A673 (cell line): ENCODE measurements at regions not wholly inside any gene's neighbourhood (a gene's known extent, or its start where the extent isn't known, plus 50 kb on each side); places are given as distances from the start of the nearest gene placed in this dataset.

Experiments used
- BruUV-seq: library from RNA; stranded (reverse); fragments of 400-500 nt; replicated peaks from 2 replicates; lab custom pipeline; 2021; lab: Mats Ljungman, UMichigan
- CTCF ChIA-PET: fragments of 300-600 bp; sonication (Branson Sonifier 250); formaldehyde crosslinking; loops from one replicate; lab custom pipeline; 2022; ENCODE audit warnings: antibody characterized with exemption; lab: Charles Lee
- POLR2A ChIA-PET: fragments of 300-600 bp; sonication (Branson Sonifier 250); formaldehyde crosslinking; loops from one replicate; lab custom pipeline; 2022; ENCODE audit warnings: antibody characterized with exemption; ENCODE audit not compliant: low non-redundant PET; lab: Charles Lee
- DNase-seq: peaks from one replicate; pipeline ENCODE4 v3.0.0-alpha.2; 2015; ENCODE audit warnings: low spot score
- H3K27ac ChIP-seq: fragments of 200-600 bp; sonication (generic); 2 replicates; pipeline ENCODE4 v1.5.1; 2016; ENCODE audit warnings: mixed run types, low read depth, mild to moderate bottlenecking, mixed read lengths, antibody characterized with exemption, low read length; ENCODE audit not compliant: poor library complexity, severe bottlenecking
- H3K27me3 ChIP-seq: fragments of 200-600 bp; sonication (generic); replicated peaks from 2 replicates; pipeline ENCODE4 v1.6.1; 2017; ENCODE audit warnings: mixed run types, low read depth, mild to moderate bottlenecking, mixed read lengths, antibody characterized with exemption, low read length; ENCODE audit not compliant: insufficient read depth, poor library complexity
- H3K36me3 ChIP-seq: fragments of 200-600 bp; sonication (generic); 2 replicates; pipeline ENCODE4 v1.6.1; 2016; ENCODE audit warnings: mixed run types, mild to moderate bottlenecking, mixed read lengths, antibody characterized with exemption, low read length; ENCODE audit not compliant: insufficient read depth, poor library complexity, severe bottlenecking
- H3K4me1 ChIP-seq: fragments of 200-600 bp; sonication (generic); 2 replicates; pipeline ENCODE4 v1.6.1; 2017; ENCODE audit warnings: mixed run types, mild to moderate bottlenecking, mixed read lengths, antibody characterized with exemption, low read length; ENCODE audit not compliant: insufficient read depth, poor library complexity, severe bottlenecking
- H3K4me3 ChIP-seq: fragments of 200-600 bp; sonication (generic); 2 replicates; pipeline ENCODE4 v1.5.1; 2016; ENCODE audit warnings: low read depth, mixed run types, mild to moderate bottlenecking, mixed read lengths, low read length; ENCODE audit not compliant: poor library complexity, severe bottlenecking
- H3K9me3 ChIP-seq: fragments of 200-600 bp; sonication (generic); 2 replicates; pipeline ENCODE4 v1.6.1; 2016; ENCODE audit warnings: mixed run types, low read depth, mild to moderate bottlenecking, mixed read lengths, antibody characterized with exemption, low read length; ENCODE audit not compliant: poor library complexity, severe bottlenecking
- EZH2 ChIP-seq: fragments of 200-600 bp; sonication (generic); IDR thresholded peaks from 2 replicates; pipeline ENCODE4 v1.6.1; 2017; ENCODE audit warnings: borderline replicate concordance, low read depth, mild to moderate bottlenecking, mixed read lengths, antibody characterized with exemption, low read length; ENCODE audit not compliant: poor library complexity, severe bottlenecking
- intact Hi-C: fragments of 100-400 bp; cut with micrococcal nuclease; formaldehyde crosslinking; loops from one replicate; pipeline ENCODE4 v1.10.0; 2022; ENCODE audit not compliant: unreplicated experiment
- TF ChIP-seq, protein P1 (sequence below): fragments of 300-800, 200-600 bp; sonication (generic); conservative IDR thresholded peaks from 2 replicates; pipeline ENCODE4 v1.5.1; 2017; ENCODE audit warnings: low read depth, mild to moderate bottlenecking, antibody characterized with exemption, low read length, moderate library complexity, mixed read lengths

DNA sequence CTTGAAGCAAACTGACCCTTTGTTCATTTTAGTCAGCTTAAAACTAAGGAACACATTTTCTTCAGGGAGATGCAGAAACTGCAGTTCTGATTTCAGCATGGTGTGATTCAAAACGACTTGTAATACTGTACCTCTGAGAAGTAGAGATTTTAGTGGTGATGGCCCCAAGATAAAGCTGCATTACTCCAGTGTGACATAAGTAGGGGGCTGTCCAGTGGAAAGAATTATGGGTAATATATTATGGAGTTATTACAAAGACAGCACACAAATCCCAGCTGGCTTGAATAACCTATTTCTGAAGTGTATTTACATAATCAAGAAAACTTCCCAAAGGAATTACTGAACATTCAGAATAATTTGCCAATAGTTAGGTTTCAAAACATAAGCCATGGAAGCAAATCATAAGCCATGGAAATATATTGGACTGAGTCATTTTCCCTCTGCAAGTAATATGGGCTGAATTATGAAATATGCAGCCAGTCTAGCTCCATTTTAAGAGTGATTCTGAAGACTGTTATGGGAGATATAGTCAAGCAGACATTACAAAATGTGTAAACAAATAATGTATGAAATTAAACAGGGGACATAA, 133.7 kb upstream of the FBXL17 start:
- Histone ChIP-seq H3K4me1 (no peaks in the 10 kb centered on the region), H3K27ac (no peak overlapping the region), H3K9me3 (no peaks in the 10 kb centered on the region), H3K27me3 (no peaks in the 10 kb centered on the region), H3K36me3 (no peaks in the 10 kb centered on the region), H3K4me3 (no peak overlapping the region)
- intact Hi-C loops, result no loop called here
- BruUV-seq, result no TSS peak
- no peak for TF ChIP-seq EZH2
- TF ChIP-seq, protein P1, sequence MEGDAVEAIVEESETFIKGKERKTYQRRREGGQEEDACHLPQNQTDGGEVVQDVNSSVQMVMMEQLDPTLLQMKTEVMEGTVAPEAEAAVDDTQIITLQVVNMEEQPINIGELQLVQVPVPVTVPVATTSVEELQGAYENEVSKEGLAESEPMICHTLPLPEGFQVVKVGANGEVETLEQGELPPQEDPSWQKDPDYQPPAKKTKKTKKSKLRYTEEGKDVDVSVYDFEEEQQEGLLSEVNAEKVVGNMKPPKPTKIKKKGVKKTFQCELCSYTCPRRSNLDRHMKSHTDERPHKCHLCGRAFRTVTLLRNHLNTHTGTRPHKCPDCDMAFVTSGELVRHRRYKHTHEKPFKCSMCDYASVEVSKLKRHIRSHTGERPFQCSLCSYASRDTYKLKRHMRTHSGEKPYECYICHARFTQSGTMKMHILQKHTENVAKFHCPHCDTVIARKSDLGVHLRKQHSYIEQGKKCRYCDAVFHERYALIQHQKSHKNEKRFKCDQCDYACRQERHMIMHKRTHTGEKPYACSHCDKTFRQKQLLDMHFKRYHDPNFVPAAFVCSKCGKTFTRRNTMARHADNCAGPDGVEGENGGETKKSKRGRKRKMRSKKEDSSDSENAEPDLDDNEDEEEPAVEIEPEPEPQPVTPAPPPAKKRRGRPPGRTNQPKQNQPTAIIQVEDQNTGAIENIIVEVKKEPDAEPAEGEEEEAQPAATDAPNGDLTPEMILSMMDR, result no peak
- ChIA-PET CTCF (no interaction called here), POLR2A (no interaction called here)
- no peak for DNase-seq

DNA sequence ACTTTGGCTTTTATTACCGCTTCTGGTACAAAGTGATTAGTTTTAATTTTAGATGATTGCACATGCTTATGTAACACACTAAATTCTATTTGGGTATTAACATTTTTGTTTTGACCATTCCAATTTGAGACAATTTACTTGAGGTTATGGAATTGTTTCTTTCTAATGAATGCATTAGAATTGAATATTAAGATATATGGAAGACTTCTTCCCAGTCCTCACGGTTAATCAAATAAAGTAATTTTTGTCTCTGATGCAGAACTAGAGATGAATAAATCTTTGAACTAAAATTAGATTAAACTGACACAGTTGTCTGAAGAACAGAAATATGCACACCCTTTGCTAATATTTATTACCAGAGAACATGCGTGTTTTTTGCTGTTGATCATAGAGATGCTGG, 127.1 kb upstream of the FBXL17 start:
- intact Hi-C loops, result no loop called here
- H3K36me3 ChIP-seq, result no peaks in the 10 kb centered on the region
- POLR2A ChIA-PET, result no interaction called here
- H3K27ac ChIP-seq, result no peak overlapping the region
- H3K4me3 ChIP-seq, result no peak overlapping the region
- TF ChIP-seq, protein P1, result no peak
- no peak for TF ChIP-seq EZH2
- no peaks in the 10 kb centered on the region for H3K4me1 ChIP-seq
- DNase-seq, result no peak
- H3K27me3 ChIP-seq, result no peaks in the 10 kb centered on the region
- H3K9me3 ChIP-seq, result no peaks in the 10 kb centered on the region
- CTCF ChIA-PET, result no interaction called here
- no TSS peak for BruUV-seq

DNA sequence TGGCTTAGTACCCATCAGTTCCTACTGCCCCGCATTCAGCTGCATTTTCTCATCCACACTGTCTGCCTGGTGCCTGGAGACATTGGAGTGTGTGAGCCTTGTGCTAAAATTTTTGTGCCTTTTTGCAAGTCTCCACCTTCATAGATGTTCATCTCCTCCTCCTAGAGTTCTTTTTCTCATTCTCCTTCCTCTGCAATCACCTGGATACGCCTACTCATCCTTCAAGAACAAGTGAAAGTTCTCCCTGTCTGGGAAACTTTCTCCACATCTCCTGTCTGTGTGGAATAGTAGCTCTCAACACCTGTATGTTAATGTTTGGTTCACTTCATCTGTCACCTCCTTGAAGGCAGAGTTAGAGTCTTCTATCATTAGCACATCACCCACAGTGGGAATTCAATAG, 125.7 kb upstream of the FBXL17 start:
- Histone ChIP-seq H3K4me1 (no peaks in the 10 kb centered on the region), H3K36me3 (no peaks in the 10 kb centered on the region), H3K9me3 (no peaks in the 10 kb centered on the region), H3K27ac (no peak overlapping the region), H3K4me3 (no peak overlapping the region), H3K27me3 (no peaks in the 10 kb centered on the region)
- intact Hi-C loops, result no loop called here
- TF ChIP-seq, protein P1, result no peak
- TF ChIP-seq EZH2, result no peak
- CTCF ChIA-PET, result no interaction called here
- no peak for DNase-seq
- no TSS peak for BruUV-seq
- POLR2A ChIA-PET, result no interaction called here
